NCI-H748 (cell line): ENCODE measurements at regions not wholly inside any gene's neighbourhood (a gene's known extent, or its start where the extent isn't known, plus 50 kb on each side); places are given as distances from the start of the nearest gene placed in this dataset.

Experiments
- DNase-seq: peaks from one replicate; lab custom pipeline; 2025; ENCODE audit not compliant: unreplicated experiment; lab: John Stamatoyannopoulos, UW

DNA sequence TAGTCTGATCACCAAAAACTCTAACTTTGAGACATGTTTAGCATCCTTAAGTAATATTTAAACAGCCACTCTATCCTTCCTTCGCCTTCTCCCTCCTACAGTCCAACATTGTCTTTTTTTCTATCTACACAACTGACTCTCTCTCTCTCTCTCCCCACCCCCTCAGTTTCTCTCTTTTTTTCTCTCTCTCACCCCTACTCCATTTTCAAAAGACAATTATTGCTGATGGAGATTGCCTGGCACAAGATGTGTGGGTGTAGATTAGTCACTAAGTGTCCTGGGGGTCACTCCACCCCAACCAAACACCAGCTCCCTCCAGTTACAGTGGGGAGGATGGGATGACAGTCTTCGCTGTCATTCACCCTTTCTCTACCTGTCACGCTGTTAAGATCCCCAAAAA lies 94.5 kb upstream of the NFIA start:
- no peak for DNase-seq

DNA sequence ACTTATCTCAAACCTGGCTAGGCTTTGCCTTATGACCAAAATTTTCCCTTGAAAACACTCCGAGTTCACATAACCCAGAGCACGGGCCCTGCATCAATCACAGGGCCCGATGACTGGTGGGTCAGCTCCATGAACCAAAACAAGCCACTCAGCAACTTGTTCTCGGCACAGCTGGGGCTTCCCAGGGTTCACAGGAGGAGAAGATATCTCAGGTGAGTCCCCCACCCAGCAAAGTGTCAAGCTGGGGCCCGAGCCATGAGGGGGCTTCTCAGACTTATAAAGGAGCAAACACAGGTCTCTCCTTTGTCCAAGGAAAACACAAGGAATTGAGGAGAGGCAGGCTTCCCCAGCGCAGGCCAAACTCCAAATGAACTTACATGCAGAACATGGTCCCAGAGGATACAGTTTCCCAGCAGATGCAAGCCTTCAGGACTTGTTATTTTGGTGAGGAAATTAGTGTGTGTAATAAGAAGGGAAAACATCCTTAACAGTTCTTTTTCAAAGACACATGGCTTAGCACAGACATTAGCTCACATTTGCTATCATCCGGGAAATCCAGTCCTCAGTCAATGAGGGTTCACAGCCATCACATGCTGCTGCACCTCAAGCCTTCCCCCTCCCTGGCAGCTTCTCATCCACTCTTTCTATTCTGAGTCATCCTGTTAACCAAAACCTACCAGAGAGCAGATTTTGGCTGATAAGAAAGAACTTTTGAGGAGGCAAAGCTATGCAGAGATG lies 98.1 kb upstream of the NFIA start:
- no peak for DNase-seq

DNA sequence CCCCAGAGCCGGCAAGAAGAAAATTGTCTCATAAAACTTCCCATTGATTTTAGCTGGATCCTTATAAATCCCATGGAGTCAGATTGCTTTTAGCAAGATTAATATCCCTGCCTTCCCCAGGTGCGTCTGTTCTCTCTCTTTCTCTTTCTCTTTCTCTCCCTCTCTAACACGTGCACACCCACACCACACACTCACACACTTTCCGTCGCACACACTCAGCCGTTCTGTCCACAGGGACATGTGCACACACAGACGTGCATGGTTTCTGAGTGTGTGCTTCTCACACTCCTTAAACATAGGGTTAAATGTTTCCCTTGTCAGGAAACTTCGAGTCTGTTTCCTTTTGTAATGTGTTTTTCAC lies 98.7 kb upstream of the NFIA start:
- DNase-seq = no peak

DNA sequence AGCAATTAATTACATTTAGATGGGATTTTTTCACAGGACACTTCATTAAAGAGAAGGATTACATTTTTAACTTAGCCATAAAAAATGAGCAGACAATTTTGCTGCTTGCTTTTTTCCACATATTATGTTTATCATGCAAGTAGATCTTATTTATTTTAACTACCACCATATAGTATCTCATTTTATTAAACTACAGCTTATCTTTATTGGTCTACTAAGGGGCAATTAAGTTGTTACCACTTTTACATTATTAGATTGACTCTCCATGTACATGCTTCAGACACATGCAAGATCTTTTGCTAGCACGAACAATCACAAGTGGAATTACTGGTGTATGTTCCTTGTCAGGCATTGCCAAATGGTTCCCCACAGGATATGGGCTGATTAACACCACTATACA lies 99.8 kb upstream of the NFIA start:
- DNase-seq = no peak

DNA sequence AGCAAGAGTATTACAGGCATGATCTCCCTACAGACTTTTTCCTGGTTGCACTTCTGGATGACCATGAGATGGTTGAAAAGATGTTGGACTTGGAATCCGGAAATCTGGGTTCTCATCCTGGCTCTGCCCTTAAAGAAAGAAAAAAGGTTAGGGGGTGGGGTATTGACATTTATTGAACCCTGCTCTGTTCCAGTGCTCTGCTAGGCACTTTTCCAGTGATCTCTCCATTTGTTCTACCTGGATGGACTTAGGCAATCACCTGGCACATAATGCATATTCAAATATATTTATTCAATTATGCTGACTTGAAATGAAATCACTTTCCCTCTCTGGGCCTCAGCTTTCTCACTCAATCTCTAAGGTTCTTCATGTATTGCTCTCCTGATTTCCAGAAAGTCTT lies 101.0 kb upstream of the NFIA start:
- no peak for DNase-seq

DNA sequence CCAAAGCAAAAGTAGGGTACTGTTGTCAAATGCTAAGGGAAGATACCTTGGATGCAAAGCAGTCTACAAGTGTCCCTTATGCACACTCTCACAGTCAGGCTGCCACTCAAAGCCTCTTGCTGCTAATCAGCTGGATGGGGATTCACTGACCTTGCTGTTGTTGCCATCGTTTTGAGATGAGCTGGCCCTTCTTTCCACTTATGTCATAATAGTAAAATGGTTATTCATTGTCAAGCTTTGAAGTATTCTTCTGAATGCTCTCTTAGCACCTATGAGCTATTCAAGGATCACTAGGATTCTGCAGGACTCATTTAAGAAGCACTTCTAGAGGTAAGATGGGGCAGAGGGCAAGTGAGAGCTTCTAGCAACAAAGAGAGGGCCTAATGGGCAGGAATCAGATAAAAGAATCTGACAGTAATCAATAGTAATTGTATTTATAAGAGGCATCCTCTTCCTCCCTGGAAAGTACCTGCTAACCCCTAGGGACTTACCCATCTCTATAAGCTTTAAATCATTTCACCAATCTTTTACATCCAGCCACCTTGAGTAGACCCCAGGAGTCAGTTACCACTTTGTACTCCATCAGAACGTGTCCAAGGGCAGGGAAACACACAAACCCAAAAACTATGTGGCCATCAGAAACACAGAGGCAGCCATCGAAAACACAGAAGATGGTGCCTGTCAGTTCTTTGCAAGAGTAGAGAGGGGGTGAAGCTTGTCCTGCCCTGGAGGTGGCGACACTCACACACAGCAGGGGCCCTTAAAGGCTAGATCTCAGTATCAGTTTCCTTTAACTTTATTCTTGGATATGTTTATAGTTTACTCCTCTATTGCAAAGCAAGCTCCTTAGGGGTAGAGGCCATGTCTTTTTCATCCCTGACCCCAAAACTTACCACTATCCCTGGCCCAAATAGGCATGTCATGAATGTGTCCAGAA lies 103.7 kb upstream of the NFIA start:
- DNase-seq = peak; percentile 11

DNA sequence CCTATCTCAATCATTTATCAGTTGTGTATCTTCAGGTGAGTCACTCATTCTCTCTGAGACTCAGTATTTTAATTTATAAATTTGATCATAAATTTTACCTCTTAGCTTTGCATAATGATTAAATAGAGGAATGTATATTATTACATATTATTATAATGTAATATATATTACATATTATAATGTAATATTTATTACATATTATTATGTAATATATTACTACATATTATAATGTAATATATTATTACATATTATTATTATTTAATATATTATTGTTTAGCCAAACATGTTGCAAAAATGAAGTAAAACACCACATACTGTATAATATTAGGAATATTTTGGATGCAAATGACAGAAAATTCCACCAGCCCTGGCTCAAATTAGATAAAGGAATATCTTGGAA lies 104.7 kb upstream of the NFIA start:
- DNase-seq = no peak

DNA sequence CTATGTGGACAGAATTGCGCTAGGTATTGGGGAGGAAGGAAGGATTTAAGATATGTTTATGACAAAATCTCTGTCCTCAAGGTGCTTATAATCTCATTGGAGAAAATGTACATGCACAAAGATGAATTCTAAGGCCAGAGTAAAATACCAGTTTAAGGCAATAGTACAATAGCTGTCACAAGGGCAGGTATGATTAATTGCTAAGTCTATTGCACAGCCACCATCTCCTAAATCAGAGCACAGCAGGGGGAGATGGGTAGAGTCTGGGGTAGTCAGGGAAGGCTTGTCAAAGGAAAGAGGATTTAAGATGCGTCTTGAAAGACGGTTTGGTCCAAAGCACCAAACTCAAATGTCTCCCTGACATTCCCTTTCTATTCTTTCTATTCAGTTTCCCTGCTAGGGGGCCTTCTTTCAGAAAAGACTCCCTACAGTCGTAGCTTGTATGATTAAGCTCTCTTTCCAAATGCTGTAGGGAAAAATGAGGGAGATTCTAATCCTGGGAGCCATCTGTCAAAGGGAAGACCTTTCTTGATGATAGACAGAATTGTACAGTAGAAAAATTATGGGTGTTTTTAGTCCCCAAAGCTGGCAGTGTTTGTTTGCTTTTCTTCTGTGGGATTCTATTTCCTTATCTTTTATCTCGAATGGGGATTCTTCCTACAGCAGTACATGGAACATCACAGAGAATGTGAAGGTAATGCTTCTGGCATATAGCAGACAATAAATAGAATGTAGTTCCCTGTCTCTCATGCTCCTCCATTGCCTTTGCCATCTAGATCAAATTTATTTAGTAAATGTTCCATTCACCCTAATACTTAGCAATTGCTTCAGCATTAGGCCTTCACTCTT lies 107.6 kb upstream of the NFIA start:
- no peak for DNase-seq

DNA sequence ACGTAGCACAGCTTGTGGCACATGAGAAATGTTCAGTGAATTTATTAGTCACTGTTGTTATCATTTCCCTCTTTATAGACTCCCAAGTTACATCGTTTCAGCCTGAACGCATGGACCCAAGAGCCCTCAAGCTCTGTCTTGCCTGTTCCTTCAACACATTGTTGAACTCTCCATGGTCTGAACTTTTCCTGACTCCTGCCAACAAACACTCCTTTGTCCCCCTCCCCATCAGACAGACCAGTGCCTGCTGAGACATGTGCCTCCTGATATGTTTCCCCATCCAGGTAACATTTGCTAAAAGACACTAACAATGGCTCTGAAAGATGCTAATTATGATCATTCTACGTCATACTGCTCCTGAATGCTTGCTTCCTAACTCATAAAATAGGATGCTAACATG lies 108.7 kb upstream of the NFIA start:
- DNase-seq = no peak

DNA sequence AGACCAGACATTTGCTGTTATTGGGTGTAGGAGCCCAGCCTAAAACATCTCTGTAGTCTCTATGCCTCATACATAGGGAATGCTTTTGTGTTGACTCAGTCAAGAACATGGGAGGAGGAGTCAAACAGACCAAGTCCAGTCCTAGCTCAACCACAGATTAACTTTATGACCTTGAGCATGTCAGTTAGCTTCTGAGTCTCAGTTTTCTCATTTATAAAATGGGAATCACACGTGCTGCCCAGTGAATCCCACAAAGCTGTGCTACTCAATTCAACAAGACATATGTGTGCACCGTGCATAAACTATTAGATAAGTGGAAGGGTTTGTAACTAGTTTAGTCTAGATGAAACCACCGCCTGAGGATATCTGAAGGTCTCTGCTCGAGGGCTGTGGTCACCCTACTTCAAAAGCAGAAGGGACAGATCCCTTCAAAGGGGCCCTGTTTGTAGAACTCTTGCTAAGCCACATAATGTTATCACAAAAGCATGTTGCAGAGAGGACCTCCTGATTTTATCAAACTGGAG lies 109.5 kb upstream of the NFIA start:
- DNase-seq = no peak

DNA sequence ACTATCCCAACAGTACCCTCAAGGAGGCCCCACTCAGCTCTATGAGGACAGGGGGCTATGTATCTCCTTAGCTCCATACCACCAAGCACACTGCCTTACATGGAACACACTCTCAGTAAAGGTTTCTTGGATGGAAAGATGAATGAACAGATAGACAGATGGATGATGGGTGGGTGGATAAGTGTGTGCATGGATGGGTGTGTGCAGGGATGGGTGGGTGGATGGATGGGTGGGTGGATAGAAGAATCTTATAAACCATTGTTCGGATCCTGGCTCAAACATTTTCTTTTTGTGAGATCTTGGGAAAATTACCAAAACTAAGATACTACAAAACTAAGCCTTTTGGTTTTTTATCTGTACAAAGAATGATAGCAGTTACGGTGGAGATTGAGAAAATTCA lies 111.0 kb upstream of the NFIA start:
- DNase-seq = no peak

DNA sequence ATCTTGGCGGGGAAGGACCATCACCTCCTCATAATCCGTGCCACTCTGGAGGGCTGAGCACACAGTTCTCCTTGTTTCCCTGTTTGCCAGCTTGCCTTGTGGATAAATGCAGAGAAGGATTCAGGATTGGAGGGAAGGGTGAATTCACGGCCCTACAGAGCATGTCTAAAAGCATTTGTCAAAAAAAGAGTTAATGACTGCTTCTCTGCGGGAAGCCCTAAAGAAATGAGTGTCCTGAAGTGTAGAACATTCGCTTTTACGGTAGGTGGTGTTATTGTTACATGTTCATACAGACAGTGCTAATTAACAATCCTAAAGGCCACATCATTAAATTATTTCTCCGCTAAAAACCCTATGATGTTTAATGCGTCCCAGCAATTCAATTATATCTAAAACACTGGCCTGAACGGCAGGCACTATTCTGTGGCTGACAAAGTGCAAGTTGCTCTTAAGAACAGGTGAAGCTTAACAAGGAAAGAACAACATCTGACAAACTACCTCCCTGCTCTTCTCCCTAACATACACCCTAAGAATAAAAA lies 112.3 kb upstream of the NFIA start:
- DNase-seq = peak; percentile 54

DNA sequence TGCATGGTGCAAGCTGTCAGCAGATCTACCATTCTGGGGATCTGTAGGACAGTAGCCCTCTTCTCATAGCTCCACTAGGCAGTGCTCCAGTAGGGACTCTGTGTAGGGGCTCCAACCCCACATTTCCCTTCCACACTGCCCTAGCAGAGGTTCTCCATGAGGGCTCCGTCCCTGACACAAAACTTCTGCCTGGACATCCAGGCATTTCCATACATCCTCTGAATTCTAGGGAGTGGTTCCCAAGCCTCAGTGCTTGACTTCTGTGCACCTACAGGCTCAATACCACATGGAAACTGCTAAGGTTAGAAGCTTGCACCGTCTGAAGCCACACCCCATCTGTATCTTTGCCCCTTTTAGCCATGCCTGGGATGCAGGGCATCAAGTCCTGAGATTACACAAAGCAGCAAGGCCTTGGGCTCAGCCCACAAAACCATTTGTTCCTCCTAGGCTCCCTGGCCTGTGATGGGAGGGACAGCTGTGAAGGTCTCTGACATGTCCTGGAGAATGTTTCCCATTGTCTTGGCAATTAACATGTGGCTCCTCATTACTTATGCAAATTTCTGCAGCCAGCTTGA lies 117.0 kb upstream of the NFIA start:
- DNase-seq = no peak

DNA sequence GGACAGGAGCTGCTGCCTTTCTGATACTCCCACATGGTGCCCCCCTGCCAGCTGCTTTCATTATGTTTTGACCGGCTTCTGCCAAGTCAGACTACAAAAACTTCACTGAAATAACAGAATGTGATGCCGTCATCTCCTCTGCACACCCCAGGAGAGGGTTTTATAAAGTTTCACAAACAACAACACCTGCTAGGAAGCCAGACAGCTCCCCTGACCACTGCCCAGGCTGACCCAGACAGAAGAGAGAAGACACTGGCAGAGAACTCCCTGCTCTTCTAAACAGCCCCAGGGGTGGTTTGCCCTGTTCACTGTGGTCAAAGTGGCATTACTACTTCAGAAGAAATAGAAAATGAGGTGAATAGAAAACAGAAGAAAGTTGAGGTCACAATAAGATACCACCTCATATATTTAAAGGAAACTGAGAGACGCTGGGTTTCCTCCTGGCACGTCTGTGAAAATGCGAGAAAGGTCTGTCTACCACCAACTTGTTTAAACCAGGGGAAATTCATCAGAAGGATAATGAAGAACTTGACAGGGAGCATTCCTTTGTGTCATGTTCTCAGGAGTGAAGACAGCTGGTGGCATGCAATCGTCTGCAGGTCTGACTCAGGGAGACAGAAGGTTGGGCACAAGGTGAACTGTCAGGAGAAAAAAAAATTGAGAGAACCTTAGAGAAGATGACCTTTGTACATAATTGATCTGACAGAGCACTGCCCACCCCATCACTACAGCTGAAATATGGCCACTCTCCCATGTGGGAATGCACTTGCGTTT lies 119.0 kb upstream of the NFIA start:
- no peak for DNase-seq

DNA sequence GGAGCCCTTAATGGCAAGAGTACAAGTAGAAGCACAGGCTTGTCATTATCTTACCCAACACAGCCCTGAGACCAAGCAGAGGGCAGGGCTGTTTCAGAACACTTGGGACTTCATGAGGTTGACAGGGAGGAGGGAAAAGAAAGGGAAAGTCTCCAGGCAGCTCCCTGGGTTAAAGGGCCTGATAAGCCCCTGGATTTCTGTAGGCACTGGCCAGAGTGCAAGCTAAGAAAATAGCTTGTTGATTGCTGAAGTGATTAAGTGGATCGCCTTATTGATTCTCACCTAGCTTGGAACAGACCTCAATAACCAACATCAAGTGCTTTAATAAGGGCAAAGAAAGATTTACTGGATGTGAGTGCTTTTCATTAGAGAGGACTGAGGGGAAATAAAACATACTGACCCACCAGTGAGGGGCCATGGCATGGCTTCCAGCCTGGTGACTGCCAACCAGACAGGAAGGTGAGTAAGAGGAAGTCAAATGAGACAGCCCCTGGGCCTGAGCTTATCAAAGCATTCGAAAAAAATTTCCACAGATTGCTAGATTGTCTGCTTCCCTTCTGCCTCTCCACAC lies 121.4 kb upstream of the NFIA start:
- no peak for DNase-seq

DNA sequence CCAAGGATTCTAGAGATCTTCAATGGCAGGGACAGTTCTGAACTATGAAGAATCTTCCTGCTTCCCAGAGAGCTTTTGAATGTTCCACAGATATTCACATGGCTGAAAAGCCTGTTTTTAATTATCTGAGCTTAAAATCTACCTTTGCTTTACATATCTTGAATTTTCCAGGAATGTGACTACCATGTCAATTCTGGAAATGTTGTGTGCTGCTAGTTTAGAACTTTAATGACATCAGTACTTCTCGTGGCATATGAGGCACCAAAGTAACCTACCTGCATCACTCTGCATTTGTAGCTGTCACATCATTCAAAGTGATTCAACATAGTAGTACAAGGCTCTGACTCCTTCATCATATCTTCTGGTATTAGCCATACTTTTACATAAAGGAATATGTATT lies 122.7 kb upstream of the NFIA start:
- DNase-seq = no peak

DNA sequence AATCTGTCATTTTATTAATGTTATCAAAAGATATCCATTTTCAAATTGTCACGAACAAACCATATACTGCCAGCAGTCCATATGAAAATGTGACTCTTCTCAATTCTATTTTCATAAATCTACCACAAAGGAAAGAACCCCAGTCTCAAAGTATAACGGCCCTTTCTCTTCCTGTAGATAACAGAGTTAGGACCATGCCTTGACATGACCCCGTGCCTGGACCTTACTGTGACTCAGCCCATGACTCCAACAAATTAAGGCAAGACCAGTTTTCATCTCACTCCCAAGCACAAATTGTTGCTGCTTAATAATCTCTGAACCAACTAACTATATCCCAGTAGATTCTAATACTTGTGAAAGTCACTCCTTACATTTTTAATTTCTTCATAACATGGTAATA lies 124.4 kb upstream of the NFIA start:
- DNase-seq = no peak

DNA sequence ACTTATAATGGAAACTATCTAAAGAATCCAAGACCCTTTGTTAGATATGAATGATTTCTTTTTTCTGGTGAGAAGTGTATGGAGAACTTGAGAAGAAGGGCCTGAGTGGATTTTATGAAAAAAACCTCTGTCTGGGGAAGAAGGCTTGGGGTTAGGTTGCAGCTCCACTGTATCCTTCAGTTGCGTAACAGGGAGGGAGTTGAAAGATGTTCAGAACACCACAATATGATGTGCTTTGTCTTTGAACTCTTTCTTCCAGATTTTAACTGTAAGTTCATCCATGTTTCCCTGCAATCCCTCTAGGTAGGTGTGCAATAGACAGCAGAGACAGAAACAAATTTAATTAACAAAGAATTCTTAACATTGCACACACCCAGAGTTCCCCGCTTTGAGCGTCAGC lies 125.8 kb upstream of the NFIA start:
- no peak for DNase-seq

DNA sequence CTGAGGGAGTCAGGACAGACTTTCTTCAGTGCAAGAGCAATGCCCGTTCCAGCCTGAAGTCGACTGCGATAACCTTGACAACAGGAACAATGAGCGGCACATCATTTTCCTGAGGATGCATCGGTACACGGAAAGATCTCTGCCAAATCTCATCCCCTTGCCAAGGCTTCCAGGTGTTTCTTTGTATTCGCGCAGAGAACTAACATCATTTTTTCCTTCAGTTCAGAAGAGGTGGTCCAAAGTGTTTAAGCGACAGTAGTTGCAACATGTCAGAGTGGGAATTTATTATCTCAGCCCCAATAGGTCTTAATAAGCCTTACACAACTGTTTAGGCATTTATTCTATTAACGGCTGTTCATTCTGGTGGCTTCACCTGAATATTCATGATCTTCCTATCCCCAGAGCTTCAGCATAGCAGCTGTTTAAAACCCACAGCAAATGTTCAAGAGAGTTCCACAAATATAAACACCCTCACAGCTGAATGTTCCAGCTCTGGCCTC lies 129.7 kb upstream of the NFIA start:
- DNase-seq = no peak
